ENCODE measurements at regions not wholly inside any gene's neighbourhood (a gene's known extent, or its start where the extent isn't known, plus 50 kb on each side); places are given as distances from the start of the nearest gene placed in this dataset.
"Not testable (repeated sequence)": the region's sequence is repeated elsewhere in the genome, so short reads cannot be mapped to it uniquely, and the experiment has no call there.

- H3K9me2 ChIP-seq (ENCODE audit: insufficient read depth); H3K4me2 ChIP-seq; H3K79me2 ChIP-seq (replicated peaks; ENCODE audit: insufficient read depth); DNase-seq (ENCODE audit: low spot score); H3K4me1 Mint-ChIP-seq; H3K27me3 Mint-ChIP-seq (ENCODE audit: insufficient read depth, low read depth, poor library complexity); H3F3A ChIP-seq (replicated peaks; ENCODE audit: low read depth); H2AFZ ChIP-seq; H3K27me3 ChIP-seq (ENCODE audit: insufficient read depth); H3K27ac ChIP-seq (ENCODE audit: low read depth); ATAC-seq; H3K27ac Mint-ChIP-seq; H3K36me3 ChIP-seq (ENCODE audit: insufficient read depth); H3K4me3 Mint-ChIP-seq; H3K36me3 Mint-ChIP-seq (ENCODE audit: low read depth); H3K4me3 ChIP-seq; H4K20me1 ChIP-seq (replicated peaks; ENCODE audit: insufficient read depth); H3K9me3 Mint-ChIP-seq; H3K4me1 ChIP-seq (ENCODE audit: insufficient read depth): not testable (repeated sequence)
Measured at GRCh38 chrX:3935196-3935595, 221.7 kb upstream of the PRKX start.

- not testable (repeated sequence) for H3K4me1 ChIP-seq (ENCODE audit: insufficient read depth); H3K27ac ChIP-seq (ENCODE audit: low read depth); H3F3A ChIP-seq (replicated peaks; ENCODE audit: low read depth); H3K4me3 ChIP-seq; H3K9me3 Mint-ChIP-seq; H3K79me2 ChIP-seq (replicated peaks; ENCODE audit: insufficient read depth); H4K20me1 ChIP-seq (replicated peaks; ENCODE audit: insufficient read depth); H3K27ac Mint-ChIP-seq; H3K9me2 ChIP-seq (ENCODE audit: insufficient read depth); H2AFZ ChIP-seq; H3K4me3 Mint-ChIP-seq; H3K27me3 Mint-ChIP-seq (ENCODE audit: insufficient read depth, low read depth, poor library complexity); H3K4me1 Mint-ChIP-seq; H3K36me3 Mint-ChIP-seq (ENCODE audit: low read depth); DNase-seq (ENCODE audit: low spot score); H3K36me3 ChIP-seq (ENCODE audit: insufficient read depth); H3K4me2 ChIP-seq; H3K27me3 ChIP-seq (ENCODE audit: insufficient read depth)
- peak; percentile 96 for ATAC-seq
Measured at GRCh38 chrX:3920424-3921017, 207.1 kb upstream of the PRKX start.

- H3K4me2 ChIP-seq; H3K4me1 Mint-ChIP-seq; H3K27ac ChIP-seq (ENCODE audit: low read depth); H3K27ac Mint-ChIP-seq; H3K27me3 Mint-ChIP-seq (ENCODE audit: insufficient read depth, low read depth, poor library complexity); H3K9me2 ChIP-seq (ENCODE audit: insufficient read depth); H3K4me3 Mint-ChIP-seq; H2AFZ ChIP-seq; H3K36me3 ChIP-seq (ENCODE audit: insufficient read depth); H3K27me3 ChIP-seq (ENCODE audit: insufficient read depth); H4K20me1 ChIP-seq (replicated peaks; ENCODE audit: insufficient read depth); H3K79me2 ChIP-seq (replicated peaks; ENCODE audit: insufficient read depth); H3K4me3 ChIP-seq; H3K9me3 Mint-ChIP-seq; H3F3A ChIP-seq (replicated peaks; ENCODE audit: low read depth); H3K4me1 ChIP-seq (ENCODE audit: insufficient read depth); DNase-seq (ENCODE audit: low spot score); H3K36me3 Mint-ChIP-seq (ENCODE audit: low read depth): not testable (repeated sequence)
- peak; percentile 46 for ATAC-seq
Measured at GRCh38 chrX:3919668-3920423, 206.4 kb upstream of the PRKX start.

GRCh38 chrX:3914813-3915212 is 201.4 kb upstream of the PRKX start:
- not testable (repeated sequence) for H3K79me2 ChIP-seq (replicated peaks; ENCODE audit: insufficient read depth); H3K27me3 ChIP-seq (ENCODE audit: insufficient read depth); DNase-seq (ENCODE audit: low spot score); H3K9me2 ChIP-seq (ENCODE audit: insufficient read depth); H3K27ac Mint-ChIP-seq; H3K9me3 Mint-ChIP-seq; H3K4me1 Mint-ChIP-seq; H3K27me3 Mint-ChIP-seq (ENCODE audit: insufficient read depth, low read depth, poor library complexity); H3F3A ChIP-seq (replicated peaks; ENCODE audit: low read depth); H4K20me1 ChIP-seq (replicated peaks; ENCODE audit: insufficient read depth); H3K4me1 ChIP-seq (ENCODE audit: insufficient read depth); H3K4me2 ChIP-seq; H3K27ac ChIP-seq (ENCODE audit: low read depth); H2AFZ ChIP-seq; H3K4me3 ChIP-seq; H3K36me3 ChIP-seq (ENCODE audit: insufficient read depth); H3K36me3 Mint-ChIP-seq (ENCODE audit: low read depth); H3K4me3 Mint-ChIP-seq
- peak; percentile 63 for ATAC-seq

GRCh38 chrX:3914059-3914458 is 200.6 kb upstream of the PRKX start:
- not testable (repeated sequence) for H3K4me3 Mint-ChIP-seq; H3K27ac ChIP-seq (ENCODE audit: low read depth); H3K36me3 ChIP-seq (ENCODE audit: insufficient read depth); H3F3A ChIP-seq (replicated peaks; ENCODE audit: low read depth); H3K79me2 ChIP-seq (replicated peaks; ENCODE audit: insufficient read depth); H3K4me2 ChIP-seq; H3K9me3 Mint-ChIP-seq; H3K4me1 ChIP-seq (ENCODE audit: insufficient read depth); H3K4me3 ChIP-seq; H3K27me3 ChIP-seq (ENCODE audit: insufficient read depth); H3K4me1 Mint-ChIP-seq; H3K9me2 ChIP-seq (ENCODE audit: insufficient read depth); H3K27me3 Mint-ChIP-seq (ENCODE audit: insufficient read depth, low read depth, poor library complexity); H4K20me1 ChIP-seq (replicated peaks; ENCODE audit: insufficient read depth); H3K36me3 Mint-ChIP-seq (ENCODE audit: low read depth); H3K27ac Mint-ChIP-seq; DNase-seq (ENCODE audit: low spot score); H2AFZ ChIP-seq
- peak; percentile 66 for ATAC-seq

- not testable (repeated sequence) for H3K27ac ChIP-seq (ENCODE audit: low read depth); H3K4me2 ChIP-seq; H3K4me1 Mint-ChIP-seq; H3F3A ChIP-seq (replicated peaks; ENCODE audit: low read depth); H3K9me3 Mint-ChIP-seq; ATAC-seq; H3K79me2 ChIP-seq (replicated peaks; ENCODE audit: insufficient read depth); H3K4me3 ChIP-seq; DNase-seq (ENCODE audit: low spot score); H3K27ac Mint-ChIP-seq; H3K9me2 ChIP-seq (ENCODE audit: insufficient read depth); H3K27me3 ChIP-seq (ENCODE audit: insufficient read depth); H3K36me3 Mint-ChIP-seq (ENCODE audit: low read depth); H4K20me1 ChIP-seq (replicated peaks; ENCODE audit: insufficient read depth); H2AFZ ChIP-seq; H3K4me1 ChIP-seq (ENCODE audit: insufficient read depth); H3K4me3 Mint-ChIP-seq; H3K36me3 ChIP-seq (ENCODE audit: insufficient read depth); H3K27me3 Mint-ChIP-seq (ENCODE audit: insufficient read depth, low read depth, poor library complexity)
Measured at GRCh38 chrX:3911012-3911411, 197.6 kb upstream of the PRKX start.

- H3K4me1 Mint-ChIP-seq; H4K20me1 ChIP-seq (replicated peaks; ENCODE audit: insufficient read depth); H2AFZ ChIP-seq; H3K4me1 ChIP-seq (ENCODE audit: insufficient read depth); H3K9me2 ChIP-seq (ENCODE audit: insufficient read depth); H3K4me3 ChIP-seq; H3K36me3 Mint-ChIP-seq (ENCODE audit: low read depth); H3K27me3 ChIP-seq (ENCODE audit: insufficient read depth); H3K27ac Mint-ChIP-seq; DNase-seq (ENCODE audit: low spot score); H3K4me2 ChIP-seq; ATAC-seq; H3K9me3 Mint-ChIP-seq; H3F3A ChIP-seq (replicated peaks; ENCODE audit: low read depth); H3K36me3 ChIP-seq (ENCODE audit: insufficient read depth); H3K27ac ChIP-seq (ENCODE audit: low read depth); H3K4me3 Mint-ChIP-seq; H3K79me2 ChIP-seq (replicated peaks; ENCODE audit: insufficient read depth); H3K27me3 Mint-ChIP-seq (ENCODE audit: insufficient read depth, low read depth, poor library complexity): not testable (repeated sequence)
Measured at GRCh38 chrX:3910611-3911010, 197.2 kb upstream of the PRKX start.
